Astrocyte (in vitro differentiated cells and primary cell): ENCODE measurements at regions not wholly inside any gene's neighbourhood (a gene's known extent, or its start where the extent isn't known, plus 50 kb on each side); places are given as distances from the start of the nearest gene placed in this dataset.
A peak's percentile ranks its signal among the peaks of the same experiment; 100 is the strongest.

ENCODE experiments used
- DNase-seq: peaks from one replicate; pipeline ENCODE4 v3.0.0-alpha.2; 2010; ENCODE audit warnings: low read depth
- FAIRE-seq: peaks from 2 replicates; lab custom pipeline; 2011; peaks lifted over from hg19 to GRCh38; lab: Jason Lieb, UNC
- H2AFZ ChIP-seq: 2 replicates; pipeline ENCODE4 v1.6.0; 2012; ENCODE audit warnings: low read depth, low read length, inconsistent platforms
- H3K27ac ChIP-seq: 2 replicates; pipeline ENCODE4 v1.5.1; 2011; ENCODE audit warnings: low read depth, low read length, inconsistent platforms
- H3K27me3 ChIP-seq: 2 replicates; pipeline ENCODE4 v1.6.0; 2011; ENCODE audit warnings: low read length, inconsistent platforms; ENCODE audit not compliant: insufficient read depth
- H3K36me3 ChIP-seq: 2 replicates; pipeline ENCODE4 v1.5.1; 2011; ENCODE audit warnings: low read length, inconsistent platforms; ENCODE audit not compliant: insufficient read depth
- H3K4me1 ChIP-seq: 2 replicates; pipeline ENCODE4 v1.5.1; 2011; ENCODE audit warnings: low read length, inconsistent platforms; ENCODE audit not compliant: insufficient read depth
- H3K4me2 ChIP-seq: 2 replicates; pipeline ENCODE4 v1.6.0; 2012; ENCODE audit warnings: low read length, inconsistent platforms
- H3K4me3 ChIP-seq: 2 replicates; pipeline ENCODE4 v1.5.1; 2011; ENCODE audit warnings: low read depth, mild to moderate bottlenecking, low read length, inconsistent platforms; ENCODE audit not compliant: insufficient read depth
- H3K79me2 ChIP-seq: 2 replicates; pipeline ENCODE4 v1.6.0; 2012; ENCODE audit warnings: mild to moderate bottlenecking, low read length, inconsistent platforms; ENCODE audit not compliant: insufficient read depth
- H3K9ac ChIP-seq: 2 replicates; pipeline ENCODE4 v1.6.0; 2012; ENCODE audit warnings: mild to moderate bottlenecking, low read length, inconsistent platforms
- H3K9me3 ChIP-seq: 2 replicates; pipeline ENCODE4 v1.5.1; 2012; ENCODE audit warnings: low read depth, mild to moderate bottlenecking, low read length, inconsistent platforms; ENCODE audit not compliant: insufficient read depth
- H4K20me1 ChIP-seq: 2 replicates; pipeline ENCODE4 v1.6.0; 2012; ENCODE audit warnings: low read length, inconsistent platforms; ENCODE audit not compliant: insufficient read depth
- H3K27ac Mint-ChIP-seq: one replicate; pipeline ENCODE4 v1.8.0; 2021; ENCODE audit warnings: mild to moderate bottlenecking, mixed read lengths; ENCODE audit not compliant: unreplicated experiment
- H3K27me3 Mint-ChIP-seq: one replicate; pipeline ENCODE4 v1.8.0; 2021; ENCODE audit warnings: low read depth, mixed read lengths; ENCODE audit not compliant: unreplicated experiment
- H3K36me3 Mint-ChIP-seq: one replicate; pipeline ENCODE4 v1.8.0; 2021; ENCODE audit warnings: low read depth, mixed read lengths; ENCODE audit not compliant: unreplicated experiment
- H3K4me1 Mint-ChIP-seq: one replicate; pipeline ENCODE4 v1.8.0; 2021; ENCODE audit warnings: low read depth, mixed read lengths; ENCODE audit not compliant: unreplicated experiment
- H3K4me3 Mint-ChIP-seq: one replicate; pipeline ENCODE4 v1.8.0; 2021; ENCODE audit warnings: mild to moderate bottlenecking, moderate library complexity, mixed read lengths; ENCODE audit not compliant: unreplicated experiment
- H3K9me3 Mint-ChIP-seq: one replicate; pipeline ENCODE4 v1.8.0; 2021; ENCODE audit warnings: mild to moderate bottlenecking, mixed read lengths; ENCODE audit not compliant: unreplicated experiment
- CTCF ChIP-seq: IDR thresholded peaks from 2 replicates; pipeline ENCODE4 v1.5.1; 2011; ENCODE audit warnings: low read depth, mild to moderate bottlenecking, inconsistent platforms, low read length, moderate library complexity; ENCODE audit not compliant: insufficient read depth
- EZH2 ChIP-seq: IDR thresholded peaks from 2 replicates; pipeline ENCODE4 v1.6.1; 2012; ENCODE audit warnings: mild to moderate bottlenecking, low read length, inconsistent platforms; ENCODE audit not compliant: insufficient read depth

- H3K4me2 ChIP-seq: no peak overlapping the region
- FAIRE-seq: no peak
- H3K9me3 Mint-ChIP-seq: peaks cover 9% of the 10 kb centered on the region
These were observed 92.3 kb upstream of the ADRA2C start for GRCh38 chr4:3673716-3674478.

GRCh38 chr4:3673176-3673575, 93.0 kb upstream of the ADRA2C start:
- Histone ChIP-seq H4K20me1 (no peaks in the 10 kb centered on the region), H3K27ac (no peak overlapping the region), H3K9me3 (peaks cover 5% of the 10 kb centered on the region), H3K4me2 (no peak overlapping the region), H3K4me1 (no peaks in the 10 kb centered on the region), H2AFZ (no peak overlapping the region), H3K9ac (no peak overlapping the region), H3K79me2 (no peaks in the 10 kb centered on the region), H3K36me3 (no peaks in the 10 kb centered on the region), H3K4me3 (no peak overlapping the region), H3K27me3 (peaks cover 2% of the 10 kb centered on the region)
- Mint-ChIP-seq H3K27ac (no peak overlapping the region), H3K27me3 (peaks cover 42% of the 10 kb centered on the region), H3K36me3 (peaks cover 10% of the 10 kb centered on the region), H3K9me3 (peaks cover 9% of the 10 kb centered on the region), H3K4me3 (no peak overlapping the region), H3K4me1 (no peaks in the 10 kb centered on the region)
- TF ChIP-seq EZH2 (no peak), CTCF (no peak)
- FAIRE-seq (no peak), DNase-seq (no peak)

More at GRCh38 chr4:3673716-3674478, 92.3 kb upstream of the ADRA2C start:
- Mint-ChIP-seq H3K4me3 (no peak overlapping the region), H3K27me3 (peaks cover 46% of the 10 kb centered on the region), H3K4me1 (no peaks in the 10 kb centered on the region), H3K36me3 (peaks cover 10% of the 10 kb centered on the region), H3K27ac (no peak overlapping the region)
- H3K36me3 ChIP-seq: no peaks in the 10 kb centered on the region
- H3K27ac ChIP-seq: no peak overlapping the region
- no peak for DNase-seq
- H3K79me2 ChIP-seq: no peaks in the 10 kb centered on the region
- peaks cover 2% of the 10 kb centered on the region for H3K27me3 ChIP-seq
- no peak overlapping the region for H2AFZ ChIP-seq
- no peaks in the 10 kb centered on the region for H3K4me1 ChIP-seq
- H4K20me1 ChIP-seq: no peaks in the 10 kb centered on the region
- H3K9ac ChIP-seq: no peak overlapping the region
- peaks cover 5% of the 10 kb centered on the region for H3K9me3 ChIP-seq
- H3K4me3 ChIP-seq: no peak overlapping the region
- TF ChIP-seq CTCF: no peak
- TF ChIP-seq EZH2: no peak

- TF ChIP-seq CTCF: no peak
- TF ChIP-seq EZH2: no peak
- Histone ChIP-seq H3K4me2 (no peak overlapping the region), H3K27ac (no peak overlapping the region), H3K27me3 (peaks cover 2% of the 10 kb centered on the region), H3K9me3 (peaks cover 5% of the 10 kb centered on the region), H4K20me1 (no peaks in the 10 kb centered on the region), H2AFZ (no peak overlapping the region), H3K4me1 (no peaks in the 10 kb centered on the region), H3K4me3 (no peak overlapping the region), H3K36me3 (no peaks in the 10 kb centered on the region), H3K79me2 (no peaks in the 10 kb centered on the region), H3K9ac (no peak overlapping the region)
- H3K27ac Mint-ChIP-seq: peak overlapping the region; percentile 53
- no peaks in the 10 kb centered on the region for H3K4me1 Mint-ChIP-seq
- H3K9me3 Mint-ChIP-seq: peaks cover 9% of the 10 kb centered on the region
- peaks cover 36% of the 10 kb centered on the region for H3K27me3 Mint-ChIP-seq
- no peak overlapping the region for H3K4me3 Mint-ChIP-seq
- peaks cover 10% of the 10 kb centered on the region for H3K36me3 Mint-ChIP-seq
- DNase-seq: no peak
- FAIRE-seq: no peak
These were observed 93.7 kb upstream of the ADRA2C start for GRCh38 chr4:3672465-3672831.
